Endothelial cell of umbilical vein (primary cell): ENCODE measurements at regions not wholly inside any gene's neighbourhood (a gene's known extent, or its start where the extent isn't known, plus 50 kb on each side); places are given as distances from the start of the nearest gene placed in this dataset.

ENCODE experiments used
- BruUV-seq: library from RNA; stranded (reverse); fragments of 400-500 nt; replicated peaks from 2 replicates; lab custom pipeline; 2021; lab: Mats Ljungman, UMichigan
- CTCF ChIA-PET: fragments of 300-600, 350-600 bp; sonication (Branson Sonifier 250); formaldehyde crosslinking; loops from one replicate; lab custom pipeline; 2021; ENCODE audit warnings: antibody characterized with exemption, inconsistent platforms; lab: Charles Lee
- POLR2A ChIA-PET: fragments of 300-600, 350-600 bp; sonication (Branson Sonifier 250); formaldehyde crosslinking; loops from one replicate; lab custom pipeline; 2021; ENCODE audit warnings: antibody characterized with exemption, inconsistent platforms; lab: Charles Lee
- DNase-seq: peaks from one replicate; pipeline ENCODE4 v3.0.0-alpha.2; 2011; ENCODE audit warnings: low read depth, low spot score
- FAIRE-seq: peaks from 2 replicates; lab custom pipeline; 2011; peaks lifted over from hg19 to GRCh38; lab: Jason Lieb, UNC
- H2AFZ ChIP-seq: 2 replicates; pipeline ENCODE4 v1.6.0; 2012; ENCODE audit warnings: low read depth, low read length, control low read depth, inconsistent platforms
- H3K27ac ChIP-seq: 2 replicates; pipeline ENCODE4 v1.5.1; 2011; ENCODE audit warnings: low read depth, mild to moderate bottlenecking, control low read depth, low read length, moderate library complexity; ENCODE audit not compliant: insufficient read depth
- H3K27me3 ChIP-seq, 2 experiments: 2 replicates each; pipeline versions ENCODE4 v1.6.0 to v1.6.1; 2011; ENCODE audit warnings: low read length in 2 of 2, mixed read lengths in 1 of 2; ENCODE audit not compliant: control insufficient read depth in 2 of 2, insufficient read depth in 2 of 2
- H3K36me3 ChIP-seq, 2 experiments: 2 replicates in 1 of 2; 3 replicates in 1 of 2; pipeline ENCODE4 v1.5.1; 2011; ENCODE audit warnings: low read length in 2 of 2, mild to moderate bottlenecking in 1 of 2, moderate library complexity in 1 of 2; ENCODE audit not compliant: control insufficient read depth in 2 of 2, insufficient read depth in 2 of 2; ENCODE audit errors: extremely low read depth in 1 of 2
- H3K4me1 ChIP-seq: 3 replicates; pipeline ENCODE4 v1.5.1; 2011; ENCODE audit warnings: mild to moderate bottlenecking, low read length; ENCODE audit not compliant: control insufficient read depth, insufficient read depth; ENCODE audit errors: extremely low read depth
- H3K4me2 ChIP-seq: 2 replicates; pipeline ENCODE4 v1.6.1; 2011; ENCODE audit warnings: low read length, control low read depth, mixed read lengths; ENCODE audit not compliant: insufficient read depth
- H3K4me3 ChIP-seq, 3 experiments: fragments of 200-600 bp in 1 of 3; sonication (generic), shearing (Covaris generic) in 1 of 3; replicated peaks in 1 of 3; 2 replicates each; pipeline ENCODE4 v1.5.1; 2011 to 2016; ENCODE audit warnings: control low read depth in 3 of 3, low read length in 3 of 3, mild to moderate bottlenecking in 2 of 3, inconsistent platforms in 1 of 3, low read depth in 1 of 3, moderate library complexity in 1 of 3; ENCODE audit not compliant: insufficient read depth in 1 of 3
- H3K79me2 ChIP-seq: 2 replicates; pipeline ENCODE4 v1.6.0; 2012; ENCODE audit warnings: low read length, inconsistent platforms; ENCODE audit not compliant: control insufficient read depth, insufficient read depth
- H3K9ac ChIP-seq: replicated peaks from 2 replicates; pipeline ENCODE3; 2011; ENCODE audit warnings: low read length, control low read depth; ENCODE audit not compliant: insufficient read depth; ENCODE audit errors: extremely low read depth
- H3K9me1 ChIP-seq: replicated peaks from 3 replicates; pipeline ENCODE4 v1.6.0; 2011; ENCODE audit warnings: mild to moderate bottlenecking, low read length; ENCODE audit not compliant: control insufficient read depth, insufficient read depth; ENCODE audit errors: extremely low read depth
- H3K9me3 ChIP-seq: replicated peaks from 2 replicates; pipeline ENCODE4 v1.5.1; 2012; ENCODE audit warnings: low read length, inconsistent platforms; ENCODE audit not compliant: control insufficient read depth, insufficient read depth
- H4K20me1 ChIP-seq: replicated peaks from 2 replicates; pipeline ENCODE3; 2011; ENCODE audit warnings: mild to moderate bottlenecking, low read length; ENCODE audit not compliant: control insufficient read depth, insufficient read depth; ENCODE audit errors: extremely low read depth
- EZH2 ChIP-seq: IDR thresholded peaks from 2 replicates; pipeline ENCODE4 v1.6.1; 2012; ENCODE audit warnings: borderline replicate concordance, low read depth, mild to moderate bottlenecking, moderate library complexity, low read length, inconsistent platforms; ENCODE audit not compliant: severe bottlenecking
- GATA2 ChIP-seq: IDR thresholded peaks from 2 replicates; pipeline ENCODE4 v1.7.0; 2011; ENCODE audit warnings: low read depth, mild to moderate bottlenecking, moderate library complexity, mixed read lengths, low read length; ENCODE audit not compliant: insufficient read length, insufficient read depth
- JUN ChIP-seq: IDR thresholded peaks from 2 replicates; pipeline ENCODE4 v1.6.1; 2011; ENCODE audit warnings: borderline replicate concordance, low read depth; ENCODE audit not compliant: insufficient read length, insufficient read depth
- MAX ChIP-seq: IDR thresholded peaks from 2 replicates; pipeline ENCODE4 v1.6.1; 2011; ENCODE audit not compliant: insufficient read depth, insufficient read length
- MYC ChIP-seq: IDR thresholded peaks from one replicate; pipeline ENCODE4 v1.6.1; 2011; ENCODE audit warnings: mild to moderate bottlenecking, low read depth, low read length
- POLR2A ChIP-seq: IDR thresholded peaks from 2 replicates; pipeline ENCODE4 v1.6.1; 2012; ENCODE audit warnings: low read depth, mild to moderate bottlenecking, control low read depth, low read length
- dilution Hi-C: fragments of 300-500 bp; cut with MboI; formaldehyde crosslinking; loops from one replicate; pipeline ENCODE4 v1.15.0; 2019; ENCODE audit warnings: low sequenced_read_pairs; ENCODE audit not compliant: extremely low pct_ligation_motif_present
- intact Hi-C: fragments of 100-400 bp; cut with micrococcal nuclease; formaldehyde crosslinking; loops from one replicate; pipeline ENCODE4 v1.10.0; 2022

- CTCF ChIA-PET: interaction anchor here (1.1 kb wide), 1 partner anchor 19 kb away, joined by 5 read pairs; no protein-coding TSS in a partner anchor
- no peak for TF ChIP-seq GATA2
- TF ChIP-seq POLR2A: no peak
- no peak for TF ChIP-seq MAX
- no peak for TF ChIP-seq JUN
- no peak for TF ChIP-seq EZH2
- H3K4me2 ChIP-seq: no peak overlapping the region
- no peak overlapping the region for H3K4me3 ChIP-seq
- dilution Hi-C loops (no loop called here), intact Hi-C loops (no loop called here)
- H3K79me2 ChIP-seq: no peaks in the 10 kb centered on the region
- H3K27ac ChIP-seq: no peak overlapping the region
- H2AFZ ChIP-seq: no peak overlapping the region
- no peak overlapping the region for H3K9ac ChIP-seq
- H4K20me1 ChIP-seq: no peaks in the 10 kb centered on the region
- POLR2A ChIA-PET: no interaction called here
- no peak for DNase-seq
- no TSS peak for BruUV-seq
- H3K27me3 ChIP-seq: peaks cover 8 to 12% of the 10 kb centered on the region in 2 experiments
- peak; percentile 33 for FAIRE-seq
- H3K9me3 ChIP-seq: no peaks in the 10 kb centered on the region
- no peaks in the 10 kb centered on the region for H3K9me1 ChIP-seq
- H3K4me1 ChIP-seq: no peaks in the 10 kb centered on the region
- no peaks in the 10 kb centered on the region for H3K36me3 ChIP-seq
Observed at GRCh38 chr22:22403771-22404170, 104.8 kb downstream of the ZNF280B start.

GRCh38 chr22:22404598-22405284, 103.8 kb downstream of the ZNF280B start:
- dilution Hi-C loops: no loop called here
- no TSS peak for BruUV-seq
- no peak overlapping the region for H3K9ac ChIP-seq
- H3K4me3 ChIP-seq: no peak overlapping the region
- no peaks in the 10 kb centered on the region for H3K36me3 ChIP-seq
- peaks cover 12% of the 10 kb centered on the region in 2 experiments for H3K27me3 ChIP-seq
- no peak overlapping the region for H3K27ac ChIP-seq
- H3K9me1 ChIP-seq: no peaks in the 10 kb centered on the region
- POLR2A ChIA-PET: no interaction called here
- H3K4me1 ChIP-seq: no peaks in the 10 kb centered on the region
- no peak for TF ChIP-seq POLR2A
- no peak for TF ChIP-seq MYC
- DNase-seq: no peak
- FAIRE-seq: no peak
- CTCF ChIA-PET: interaction anchor here (1.4 kb wide), 1 partner anchor 18 kb away, joined by 5 read pairs; no protein-coding TSS in a partner anchor
- H4K20me1 ChIP-seq: no peaks in the 10 kb centered on the region
- H3K79me2 ChIP-seq: no peaks in the 10 kb centered on the region
- H3K9me3 ChIP-seq: no peaks in the 10 kb centered on the region
- H2AFZ ChIP-seq: no peak overlapping the region
- intact Hi-C loops: loop anchor here (1.0 kb wide), 1 partner anchor 33 kb away; no protein-coding TSS in a partner anchor
- H3K4me2 ChIP-seq: no peak overlapping the region
